K562 (cell line): ENCODE measurements at regions not wholly inside any gene's neighbourhood (a gene's known extent, or its start where the extent isn't known, plus 50 kb on each side); places are given as distances from the start of the nearest gene placed in this dataset.

Source experiments
- ATAC-seq: fragments of 200-7000 bp; cut with Tn5 transposase; 3 replicates; pipeline ENCODE4 v1.9.1; 2020; ENCODE audit warnings: moderate library complexity
- BruUV-seq: library from RNA; stranded (reverse); fragments of 400-500 nt; replicated peaks from 2 replicates; lab custom pipeline; 2021; lab: Mats Ljungman, UMichigan
- CTCF ChIA-PET: fragments of 300-600 bp; formaldehyde crosslinking; extraction: SDS; loops from one replicate; lab custom pipeline; 2021; ENCODE audit warnings: low intra/inter-chr PET ratio; lab: Yijun Ruan, JAX
- POLR2A ChIA-PET: fragments of 300-600, 350-650 bp; sonication (Branson Sonifier 250); formaldehyde crosslinking; extraction: SDS; loops from one replicate; lab custom pipeline; 2021; ENCODE audit warnings: antibody characterized with exemption, inconsistent platforms; lab: Yijun Ruan, JAX
- DNase-seq, 4 experiments: peaks; one replicate each; pipeline versions ENCODE4 v3.0.0 to v3.0.0-alpha.2; 2011 to 2018; ENCODE audit warnings: low spot score in 3 of 4, mixed read lengths in 3 of 4; ENCODE audit errors: extremely low read depth in 1 of 4
- FAIRE-seq: peaks from 2 replicates; lab custom pipeline; 2011; peaks lifted over from hg19 to GRCh38; lab: Jason Lieb, UNC
- H2AFZ ChIP-seq: 2 replicates; pipeline ENCODE4 v1.6.0; 2011; ENCODE audit warnings: low read depth, low read length, control low read depth, inconsistent platforms
- H3K27ac ChIP-seq: fragments of 200-600 bp; 3 replicates; pipeline ENCODE4 v1.8.0; 2011; ENCODE audit warnings: low read depth, mild to moderate bottlenecking, control low read depth, inconsistent platforms, low read length, moderate library complexity, mixed read lengths; ENCODE audit errors: extremely low read depth
- H3K27me3 ChIP-seq, 2 experiments: fragments of 300-600 bp in 1 of 2; 2 replicates in 1 of 2; 3 replicates in 1 of 2; pipeline versions ENCODE4 v1.6.0 to v1.8.0; 2011; ENCODE audit warnings: inconsistent platforms in 2 of 2, low read length in 2 of 2, mild to moderate bottlenecking in 1 of 2, mixed read lengths in 1 of 2, moderate library complexity in 1 of 2; ENCODE audit not compliant: control insufficient read depth in 2 of 2, insufficient read depth in 2 of 2
- H3K36me3 ChIP-seq: fragments of 300-600 bp; 3 replicates; pipeline ENCODE4 v1.8.0; 2011; ENCODE audit warnings: mild to moderate bottlenecking, low read length, inconsistent platforms; ENCODE audit not compliant: control insufficient read depth, insufficient read depth
- H3K4me1 ChIP-seq, 2 experiments: fragments of 200-600 bp in 1 of 2; replicated peaks in 1 of 2; 2 replicates in 1 of 2; 3 replicates in 1 of 2; pipeline versions ENCODE4 v1.5.1 to v1.8.0; 2011; ENCODE audit warnings: inconsistent platforms in 2 of 2, low read length in 2 of 2, mild to moderate bottlenecking in 1 of 2, mixed read lengths in 1 of 2, moderate library complexity in 1 of 2; ENCODE audit not compliant: control insufficient read depth in 2 of 2, insufficient read depth in 2 of 2
- H3K4me2 ChIP-seq: 2 replicates; pipeline ENCODE4 v1.6.1; 2011; ENCODE audit warnings: low read length, control low read depth, inconsistent platforms, mixed read lengths; ENCODE audit not compliant: insufficient read depth
- H3K4me3 ChIP-seq: fragments of 200-600 bp; sonication (generic), shearing (Covaris generic); 2 replicates; pipeline ENCODE4 v1.5.1; 2016; ENCODE audit warnings: control low read depth, inconsistent platforms
- H3K79me2 ChIP-seq: fragments of 200-600 bp; 3 replicates; pipeline ENCODE4 v1.8.0; 2011; ENCODE audit warnings: low read length, inconsistent platforms; ENCODE audit not compliant: control insufficient read depth, insufficient read depth
- H3K9ac ChIP-seq, 2 experiments: 2 replicates each; pipeline versions ENCODE4 v1.6.0 to v1.6.1; 2011; ENCODE audit warnings: low read depth in 2 of 2, low read length in 2 of 2, control low read depth in 1 of 2, inconsistent platforms in 1 of 2, mild to moderate bottlenecking in 1 of 2, mixed read lengths in 1 of 2; ENCODE audit not compliant: insufficient read depth in 1 of 2
- H3K9me1 ChIP-seq: one replicate; pipeline ENCODE4 v1.6.0; 2011; ENCODE audit warnings: inconsistent platforms, mild to moderate bottlenecking, low read length, moderate library complexity; ENCODE audit not compliant: control insufficient read depth, insufficient read depth
- H3K9me3 ChIP-seq: replicated peaks from 2 replicates; pipeline ENCODE4 v1.5.1; 2011; ENCODE audit warnings: low read depth, low read length, inconsistent platforms; ENCODE audit not compliant: control insufficient read depth, insufficient read depth
- H4K20me1 ChIP-seq: replicated peaks from 2 replicates; pipeline ENCODE4 v1.6.1; 2011; ENCODE audit warnings: low read length, inconsistent platforms, mixed read lengths; ENCODE audit not compliant: control insufficient read depth, insufficient read depth
- DDX20 ChIP-seq: fragments of 450-650 bp; IDR thresholded peaks from 2 replicates; pipeline ENCODE4 v1.6.1; 2016; ENCODE audit warnings: missing genetic modification characterization, low read depth, mild to moderate bottlenecking, missing compliant biosample characterization, moderate library complexity
- DNMT1 ChIP-seq: fragments of 450-650 bp; IDR thresholded peaks from 2 replicates; pipeline ENCODE4 v1.6.1; 2016; ENCODE audit warnings: antibody characterized with exemption, mild to moderate bottlenecking
- FOXM1 ChIP-seq, 2 experiments: fragments of 450-650 bp in 1 of 2; sonication (generic) in 1 of 2; formaldehyde crosslinking in 1 of 2; IDR thresholded peaks; 2 replicates each; pipeline versions ENCODE4 v1.6.1 to v1.9.0; 2017 to 2022; ENCODE audit warnings: low read depth in 2 of 2, mild to moderate bottlenecking in 2 of 2, missing genetic modification reagents in 1 of 2, moderate library complexity in 1 of 2
- HDAC8 ChIP-seq: fragments of 450-650 bp; IDR thresholded peaks from 2 replicates; pipeline ENCODE4 v1.6.1; 2016; ENCODE audit warnings: mild to moderate bottlenecking, missing genetic modification characterization, moderate library complexity, missing compliant biosample characterization
- KDM1A ChIP-seq, 2 experiments: fragments of 450-650 bp; IDR thresholded peaks; 2 replicates each; pipeline ENCODE4 v1.6.1; 2016; ENCODE audit warnings: mild to moderate bottlenecking in 2 of 2
- MAZ ChIP-seq, 2 experiments: fragments of 450-650 bp in 1 of 2; sonication (generic) in 1 of 2; formaldehyde crosslinking; IDR thresholded peaks in 1 of 2; conservative IDR thresholded peaks in 1 of 2; 2 replicates each; pipeline versions ENCODE4 v1.4.0 to v1.5.0; 2020; ENCODE audit warnings: mild to moderate bottlenecking in 1 of 2, missing genetic modification reagents in 1 of 2
- POLR3G ChIP-seq: IDR thresholded peaks from 2 replicates; pipeline ENCODE4 v1.6.1; 2011; ENCODE audit not compliant: insufficient read length, insufficient replicate concordance; ENCODE audit errors: extremely low read depth
- STAG1 ChIP-seq: sonication (generic); formaldehyde crosslinking; IDR thresholded peaks from 2 replicates; pipeline ENCODE4 v1.5.0; 2020; ENCODE audit warnings: missing genetic modification reagents, borderline replicate concordance
- TFE3 ChIP-seq: fragments of 450-650 bp; formaldehyde crosslinking; IDR thresholded peaks from 2 replicates; pipeline ENCODE4 v1.4.0; 2020; ENCODE audit warnings: mild to moderate bottlenecking, mixed read lengths
- TSHZ1 ChIP-seq: fragments of 250-450 bp; sonication (Bioruptor Pico); IDR thresholded peaks from 2 replicates; pipeline ENCODE4 v1.4.0; 2020; ENCODE audit warnings: mild to moderate bottlenecking, moderate library complexity
- ZNF740 ChIP-seq, 3 experiments: fragments of 200-800 bp in 1 of 3; sonication (Bioruptor generic) in 1 of 3; sonication (generic) in 1 of 3; formaldehyde crosslinking in 1 of 3; IDR thresholded peaks; 2 replicates each; pipeline versions ENCODE4 v1.6.1 to v1.8.0; 2016 to 2022; ENCODE audit warnings: mild to moderate bottlenecking in 2 of 3, missing compliant biosample characterization in 2 of 3, missing genetic modification characterization in 2 of 3, missing genetic modification reagents in 1 of 3
- WGBS: fragments of 100-300 bp; shearing (Covaris generic); methylation state at CpG from one replicate; pipeline ENCODE4 v1.1.6; 2016; ENCODE audit warnings: low coverage, mixed read lengths; ENCODE audit not compliant: insufficient coverage; ENCODE audit errors: missing lambda C conversion rate; 5-methylcytosine and 5-hydroxymethylcytosine counted together
- in situ Hi-C: fragments of 300-500 bp; cut with MboI; formaldehyde crosslinking; loops from 4 replicates; pipeline ENCODE4 v1.15.0; 2018; ENCODE audit warnings: inconsistent platforms, mixed read lengths
- intact Hi-C: fragments of 100-400 bp; cut with micrococcal nuclease; formaldehyde crosslinking; loops from 2 replicates; pipeline ENCODE4 v1.14.2; 2022
- TF ChIP-seq, protein P1 (sequence below): fragments of 250-450 bp; sonication (Bioruptor Pico); IDR thresholded peaks from 2 replicates; pipeline ENCODE4 v1.8.0; 2022; ENCODE audit warnings: inconsistent platforms

GRCh38 chr3:20772869-20773268, 586.9 kb upstream of the SGO1 start (continued):
- no peak for TF ChIP-seq MAZ (CRISPR knock-in tag; conservative IDR thresholded peaks at IDR 0.05 in 1 of 2, IDR thresholded peaks at IDR 0.05 in 1 of 2)

DNA sequence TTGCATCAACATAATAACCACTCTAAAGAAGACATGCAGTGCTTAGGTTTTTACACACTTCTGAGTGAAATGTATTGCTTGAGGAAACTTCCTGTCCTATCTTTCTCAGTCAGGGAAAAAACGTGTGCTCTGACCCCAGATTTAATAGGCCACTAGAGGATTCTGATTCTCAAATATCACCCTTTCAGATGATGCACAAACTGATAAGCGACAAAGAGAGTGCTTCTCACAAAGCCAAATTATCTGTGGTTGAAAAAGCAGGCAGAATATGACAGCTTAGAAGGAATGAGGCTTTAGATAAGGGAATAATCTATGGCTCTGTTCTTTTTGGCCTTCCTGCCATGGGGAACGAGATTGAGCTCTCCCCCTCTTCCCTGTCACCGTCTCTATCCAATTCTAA, 583.4 kb upstream of the SGO1 start:
- Histone ChIP-seq H3K4me1 (no peaks in the 10 kb centered on the region; a peak in 1 of 5 replicates), H3K4me3 (no peak overlapping the region), H3K9me3 (no peaks in the 10 kb centered on the region), H3K36me3 (no peaks in the 10 kb centered on the region), H3K9me1 (no peaks in the 10 kb centered on the region), H3K9ac (no peak overlapping the region), H3K27me3 (no peaks in the 10 kb centered on the region), H3K4me2 (no peak overlapping the region), H3K27ac (no peak overlapping the region), H4K20me1 (no peaks in the 10 kb centered on the region), H2AFZ (no peak overlapping the region), H3K79me2 (no peaks in the 10 kb centered on the region)
- ChIA-PET CTCF (no interaction called here), POLR2A (no interaction called here)
- DNase-seq (no peak), FAIRE-seq (no peak), ATAC-seq (no peak)
- in situ Hi-C loops (no loop called here), intact Hi-C loops (no loop called here)
- 0% methylated on average over 4 of the region's 4 CpGs for WGBS
- no TSS peak for BruUV-seq
- TF ChIP-seq DDX20 (tag) (no peak), DNMT1 (no peak), TSHZ1 (no peak), TFE3 (CRISPR knock-in tag) (no peak), STAG1 (CRISPR knock-in tag) (no peak), KDM1A (IDR thresholded peaks at IDR 0.05) (peak; percentile 46 to 47; a peak in 2 of 4 replicates), FOXM1 (IDR thresholded peaks at IDR 0.05; ENCODE audit: low read depth) (no peak), FOXM1 (CRISPR knock-in tag; IDR thresholded peaks at IDR 0.05; ENCODE audit: low read depth) (no peak), HDAC8 (tag) (no peak), ZNF740 (CRISPR knock-in tag; IDR thresholded peaks at IDR 0.05) (no peak), ZNF740 (tag; IDR thresholded peaks at IDR 0.05) (no peak), POLR3G (no peak)
- TF ChIP-seq, protein P1, sequence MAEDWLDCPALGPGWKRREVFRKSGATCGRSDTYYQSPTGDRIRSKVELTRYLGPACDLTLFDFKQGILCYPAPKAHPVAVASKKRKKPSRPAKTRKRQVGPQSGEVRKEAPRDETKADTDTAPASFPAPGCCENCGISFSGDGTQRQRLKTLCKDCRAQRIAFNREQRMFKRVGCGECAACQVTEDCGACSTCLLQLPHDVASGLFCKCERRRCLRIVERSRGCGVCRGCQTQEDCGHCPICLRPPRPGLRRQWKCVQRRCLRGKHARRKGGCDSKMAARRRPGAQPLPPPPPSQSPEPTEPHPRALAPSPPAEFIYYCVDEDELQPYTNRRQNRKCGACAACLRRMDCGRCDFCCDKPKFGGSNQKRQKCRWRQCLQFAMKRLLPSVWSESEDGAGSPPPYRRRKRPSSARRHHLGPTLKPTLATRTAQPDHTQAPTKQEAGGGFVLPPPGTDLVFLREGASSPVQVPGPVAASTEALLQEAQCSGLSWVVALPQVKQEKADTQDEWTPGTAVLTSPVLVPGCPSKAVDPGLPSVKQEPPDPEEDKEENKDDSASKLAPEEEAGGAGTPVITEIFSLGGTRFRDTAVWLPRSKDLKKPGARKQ (CRISPR knock-in tag): no peak
